ENCODE measurements at regions not wholly inside any gene's neighbourhood (a gene's known extent, or its start where the extent isn't known, plus 50 kb on each side); places are given as distances from the start of the nearest gene placed in this dataset.

DNA sequence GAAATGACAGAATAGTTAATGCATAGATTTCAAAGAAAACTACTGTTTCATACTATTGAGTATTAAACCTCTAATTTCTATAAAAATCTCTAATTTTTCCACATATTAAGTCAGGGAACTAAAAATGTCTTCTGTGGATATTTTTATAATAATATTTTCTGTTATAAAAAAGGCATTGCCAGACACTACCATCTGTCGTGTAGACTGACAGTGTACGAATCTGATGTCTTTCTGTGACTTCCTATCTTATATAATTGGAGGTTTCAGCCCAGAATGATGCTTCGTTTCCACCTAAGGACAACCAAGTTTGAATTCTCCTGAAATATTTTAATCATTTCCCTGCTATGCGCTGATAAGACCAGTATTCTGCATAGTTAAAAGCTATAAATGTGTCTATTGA is 456.6 kb upstream of the ARRDC3 start:
- no peak for TF ChIP-seq EZH2 (IDR thresholded peaks at IDR 0.05; ENCODE audit: low read depth, unreplicated experiment)
- TF ChIP-seq, protein P1, sequence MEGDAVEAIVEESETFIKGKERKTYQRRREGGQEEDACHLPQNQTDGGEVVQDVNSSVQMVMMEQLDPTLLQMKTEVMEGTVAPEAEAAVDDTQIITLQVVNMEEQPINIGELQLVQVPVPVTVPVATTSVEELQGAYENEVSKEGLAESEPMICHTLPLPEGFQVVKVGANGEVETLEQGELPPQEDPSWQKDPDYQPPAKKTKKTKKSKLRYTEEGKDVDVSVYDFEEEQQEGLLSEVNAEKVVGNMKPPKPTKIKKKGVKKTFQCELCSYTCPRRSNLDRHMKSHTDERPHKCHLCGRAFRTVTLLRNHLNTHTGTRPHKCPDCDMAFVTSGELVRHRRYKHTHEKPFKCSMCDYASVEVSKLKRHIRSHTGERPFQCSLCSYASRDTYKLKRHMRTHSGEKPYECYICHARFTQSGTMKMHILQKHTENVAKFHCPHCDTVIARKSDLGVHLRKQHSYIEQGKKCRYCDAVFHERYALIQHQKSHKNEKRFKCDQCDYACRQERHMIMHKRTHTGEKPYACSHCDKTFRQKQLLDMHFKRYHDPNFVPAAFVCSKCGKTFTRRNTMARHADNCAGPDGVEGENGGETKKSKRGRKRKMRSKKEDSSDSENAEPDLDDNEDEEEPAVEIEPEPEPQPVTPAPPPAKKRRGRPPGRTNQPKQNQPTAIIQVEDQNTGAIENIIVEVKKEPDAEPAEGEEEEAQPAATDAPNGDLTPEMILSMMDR (conservative IDR thresholded peaks at IDR 0.05; ENCODE audit: low read depth in 2 of 2), result no peak

Measured in GM23338 (cell line).